ENCODE measurements at regions not wholly inside any gene's neighbourhood (a gene's known extent, or its start where the extent isn't known, plus 50 kb on each side); places are given as distances from the start of the nearest gene placed in this dataset.

DNA sequence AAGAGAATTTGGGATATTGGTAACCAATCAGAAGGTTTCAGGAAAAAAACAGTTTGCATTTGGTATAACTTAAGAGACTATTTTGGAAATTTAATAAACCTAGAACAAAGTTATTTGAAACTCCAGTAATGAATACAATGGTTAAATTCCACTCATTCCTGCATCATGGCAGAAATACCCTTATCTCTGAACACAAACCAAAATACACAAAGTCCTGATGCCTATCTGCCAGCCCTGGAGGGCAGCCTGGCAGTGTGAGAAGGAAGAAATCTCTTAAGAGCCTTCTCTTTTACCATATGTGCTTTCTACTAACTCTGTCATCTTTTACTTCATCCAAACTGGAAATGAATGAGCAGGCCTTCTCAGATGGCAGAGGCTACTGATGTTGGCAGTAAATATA, 147.1 kb upstream of the LYZL1 start:
- DNase-seq (ENCODE audit: low read depth) = peak; percentile 30

DNA sequence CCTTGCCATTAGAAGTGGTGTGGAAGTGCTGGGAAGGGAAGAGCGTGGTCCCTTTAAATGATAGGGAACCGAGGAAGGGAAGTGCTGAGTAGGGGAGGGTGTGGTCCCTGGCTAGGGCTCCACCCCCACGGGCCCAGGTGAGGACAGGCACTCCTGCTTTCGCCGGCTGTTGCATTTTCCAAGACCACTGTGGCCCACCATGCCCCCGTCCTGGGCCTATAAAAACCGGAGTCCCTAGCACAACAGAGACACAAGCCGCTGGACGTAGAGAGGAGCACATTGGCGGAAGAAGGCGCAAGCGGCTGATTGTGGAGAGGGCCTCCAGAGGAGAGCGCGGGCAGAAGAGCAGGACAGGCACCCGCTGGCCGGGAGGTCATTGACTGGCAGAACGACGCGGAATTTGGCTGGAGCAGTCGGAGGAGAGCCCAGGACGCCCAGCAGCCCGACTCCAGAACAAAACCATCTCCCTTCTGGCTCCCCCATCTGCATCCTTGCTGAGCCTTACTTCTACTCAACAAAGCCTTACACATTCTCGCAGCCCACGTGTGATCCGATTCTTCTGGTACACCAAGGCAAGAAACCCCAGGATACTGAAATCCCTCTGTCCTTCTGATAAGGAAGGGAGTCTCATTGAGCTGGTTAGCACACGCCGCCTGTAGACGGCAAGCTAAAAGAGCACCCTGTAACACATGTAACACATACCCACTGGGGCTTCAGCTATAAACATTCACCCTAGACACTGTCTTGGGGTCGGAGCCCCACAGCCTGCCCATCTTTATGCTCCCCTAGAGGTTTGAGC, 146.2 kb upstream of the LYZL1 start:
- no peak for DNase-seq (ENCODE audit: low read depth)

DNA sequence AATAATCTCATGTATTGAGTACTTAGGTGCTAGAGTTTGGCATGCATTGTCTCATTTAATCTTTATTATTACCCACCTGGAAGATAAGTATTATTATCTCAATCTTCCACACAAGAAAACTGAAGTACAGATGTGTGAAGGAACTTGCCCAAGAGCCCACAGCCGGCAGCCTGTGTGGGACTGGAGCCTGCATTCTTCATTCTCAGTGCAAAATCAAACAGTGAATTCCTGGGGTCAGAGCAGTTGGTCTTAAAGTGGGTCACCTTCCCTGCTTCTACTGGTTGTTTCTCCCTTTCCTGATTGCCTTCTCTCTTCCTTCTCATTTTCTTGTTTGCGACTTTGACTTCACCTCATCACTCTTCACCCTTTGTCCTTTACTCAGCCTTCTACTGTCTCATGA, 144.7 kb upstream of the LYZL1 start:
- DNase-seq (ENCODE audit: low read depth) = no peak

DNA sequence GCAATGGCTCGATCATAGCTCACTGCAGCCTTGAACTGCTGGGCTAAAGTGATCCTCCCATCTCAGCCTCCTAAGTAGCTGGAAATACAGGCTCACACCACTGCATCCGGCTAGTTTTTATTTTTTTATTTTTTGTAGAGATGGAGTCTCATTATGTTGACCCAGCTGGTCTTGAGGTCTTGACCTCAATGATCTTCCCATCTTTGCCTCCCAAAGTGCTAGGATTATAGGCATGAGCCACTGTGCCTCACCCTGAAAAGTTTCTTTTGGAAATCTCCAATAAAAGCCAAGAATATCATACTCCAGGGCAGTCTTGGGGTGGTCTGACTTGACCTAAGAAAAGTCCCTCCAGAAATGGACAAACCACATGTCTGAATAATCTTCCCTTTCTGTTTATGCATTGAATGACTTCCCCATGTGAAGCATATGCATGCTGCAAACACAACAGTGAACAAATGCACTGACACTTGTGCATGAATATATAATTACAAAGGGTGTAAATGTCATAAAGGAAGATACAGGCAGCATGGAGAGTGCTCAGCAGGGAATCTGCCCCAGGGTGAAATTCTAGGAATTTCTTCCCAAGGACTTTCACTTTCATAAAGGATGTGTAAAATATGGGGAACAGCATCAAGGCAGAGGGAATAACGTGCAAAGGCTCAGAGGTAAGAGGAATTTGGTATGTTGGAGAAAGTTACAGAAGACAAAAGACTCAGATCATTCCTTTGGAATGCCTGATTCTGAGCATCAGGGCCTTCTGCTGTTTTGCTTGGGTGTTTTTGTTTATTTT, 142.4 kb upstream of the LYZL1 start:
- DNase-seq (ENCODE audit: low read depth) = no peak

DNA sequence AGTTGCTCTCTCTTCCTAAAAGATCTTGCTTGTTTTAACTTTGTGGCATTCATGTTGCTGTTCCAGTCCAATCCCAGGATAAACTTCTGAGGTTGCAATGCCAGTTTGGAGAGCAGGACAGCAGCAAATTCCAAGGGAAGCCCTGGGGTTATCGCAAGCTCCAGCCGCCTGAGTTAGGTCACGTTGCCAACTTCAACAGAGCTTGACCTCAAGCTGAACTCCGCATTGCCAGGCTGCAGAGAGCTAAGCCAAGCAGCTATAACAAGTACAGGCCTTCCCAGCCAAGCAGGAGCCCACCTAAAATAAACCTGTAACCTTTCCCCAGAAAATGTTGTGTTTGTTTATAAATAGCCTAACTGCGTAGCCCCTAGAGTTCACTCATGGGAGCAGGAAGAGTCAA, 138.9 kb upstream of the LYZL1 start:
- peak; percentile 41 for DNase-seq (ENCODE audit: low read depth)

DNA sequence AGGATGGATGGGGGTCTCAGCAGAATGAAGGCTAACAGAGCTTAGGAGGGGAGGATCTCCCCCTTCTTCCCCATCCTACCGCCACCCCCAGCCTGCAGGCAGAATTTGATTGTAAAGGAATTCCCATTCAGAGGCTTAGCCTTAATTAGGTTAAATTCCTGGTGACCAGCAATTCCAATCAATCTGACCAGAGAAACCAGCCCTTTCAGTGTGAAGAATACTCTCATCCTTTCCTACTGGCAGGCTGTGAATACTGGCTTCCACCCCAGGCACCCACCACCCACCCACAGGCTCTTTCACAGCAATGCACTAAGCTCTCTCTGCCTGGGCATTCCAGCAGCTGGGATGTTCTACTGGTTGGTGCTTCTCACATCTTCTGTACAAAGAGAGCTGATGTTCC, 137.9 kb upstream of the LYZL1 start:
- DNase-seq (ENCODE audit: low read depth) = no peak

DNA sequence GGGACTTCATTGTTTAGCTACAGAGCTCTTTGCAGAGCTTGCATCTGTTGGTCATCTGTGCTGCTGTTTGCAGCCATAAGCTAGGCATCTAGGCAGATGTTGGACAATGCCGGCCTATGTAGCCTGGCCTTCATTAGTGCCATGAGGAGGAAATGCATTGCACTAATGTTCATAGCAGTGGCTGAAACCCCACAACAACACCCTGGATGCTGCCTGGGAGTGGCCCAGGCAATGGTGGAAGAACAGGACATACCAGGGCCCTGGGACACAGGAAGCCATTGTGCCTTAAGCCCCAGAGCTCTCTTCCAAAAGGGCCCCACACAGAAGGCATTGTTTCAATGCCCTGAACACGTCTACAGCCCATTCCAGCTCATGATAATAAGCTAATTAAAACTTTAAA, 131.5 kb upstream of the LYZL1 start:
- DNase-seq (ENCODE audit: low read depth) = no peak

DNA sequence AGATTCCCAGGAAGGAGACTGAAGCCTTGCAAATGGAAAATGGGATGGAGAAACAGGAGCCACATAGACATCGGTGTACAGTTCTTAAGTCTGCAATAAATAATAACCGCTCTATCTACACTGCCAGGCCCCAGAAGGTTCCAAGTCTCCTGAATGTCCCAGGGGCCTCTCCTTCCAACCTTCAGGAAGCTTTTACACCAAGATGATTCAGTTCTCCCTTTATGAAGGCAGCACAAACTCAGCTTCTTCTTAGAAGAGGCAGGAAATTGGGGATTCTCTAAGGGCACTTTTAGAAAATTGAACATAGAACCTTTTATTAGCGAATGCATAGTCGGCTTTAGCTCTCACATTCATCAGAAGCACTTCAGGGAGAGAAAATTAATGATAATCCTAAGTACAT, 130.8 kb upstream of the LYZL1 start:
- no peak for DNase-seq (ENCODE audit: low read depth)

DNA sequence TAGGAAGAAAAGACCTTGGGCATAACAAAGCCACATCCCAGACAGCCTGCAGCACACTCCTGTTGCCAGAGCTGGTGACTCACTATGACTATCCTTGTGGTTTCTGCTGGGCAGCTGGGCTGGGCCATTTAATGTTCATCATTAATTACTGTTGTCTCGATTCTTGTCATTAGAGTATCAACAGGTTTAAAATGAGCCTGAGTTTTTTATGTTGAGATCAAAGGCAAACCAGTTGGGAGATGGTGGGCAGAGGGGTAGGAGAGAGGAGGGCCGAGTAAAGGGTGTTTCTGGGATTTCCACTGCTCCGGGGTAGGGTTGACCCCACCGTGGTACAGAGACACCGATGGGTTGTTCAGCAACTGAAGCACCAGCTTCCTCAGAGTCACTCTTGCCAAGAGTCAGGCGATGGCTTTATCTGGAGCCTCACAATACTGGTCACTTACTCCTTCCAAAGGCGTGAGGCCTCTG, 128.7 kb upstream of the LYZL1 start:
- peak; percentile 88 for DNase-seq (ENCODE audit: low read depth)

DNA sequence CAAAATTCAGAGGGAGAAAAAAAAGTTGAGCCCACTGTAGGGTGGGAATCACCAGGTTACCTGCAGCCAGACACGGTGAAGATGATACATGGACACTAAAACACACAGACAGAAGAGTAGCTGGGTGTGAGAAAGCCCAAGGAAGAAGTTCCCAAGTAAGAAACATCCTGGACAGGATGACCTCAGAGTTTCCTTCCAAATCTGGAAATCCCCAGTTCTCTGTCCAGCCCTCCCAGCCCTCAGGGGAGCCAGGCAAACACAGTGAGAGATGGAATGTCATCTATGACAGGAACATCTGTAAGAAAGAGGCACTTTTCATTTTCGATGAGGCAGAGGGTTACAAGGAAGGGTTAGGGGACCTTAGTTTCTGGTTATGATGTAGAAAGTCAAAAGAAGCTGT, 125.1 kb upstream of the LYZL1 start:
- peak; percentile 46 for DNase-seq (ENCODE audit: low read depth)

DNA sequence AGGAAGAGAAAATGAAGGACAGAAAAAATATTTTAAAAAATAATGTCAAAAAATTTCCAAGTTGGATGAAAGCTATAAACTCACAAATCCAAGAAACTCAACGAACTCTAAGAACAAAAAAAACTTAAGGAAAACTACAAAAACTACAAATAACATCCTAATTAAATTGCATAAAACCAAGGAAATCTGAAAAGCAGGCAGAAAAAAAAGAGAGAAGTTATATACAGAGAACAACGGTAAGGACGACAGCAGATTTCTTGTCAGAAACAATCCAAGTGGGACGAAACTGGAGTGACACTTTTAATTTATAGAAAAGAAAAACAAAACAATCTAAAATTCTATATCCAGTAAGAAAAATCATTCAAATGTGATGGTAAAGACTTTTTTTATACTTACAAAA, 122.2 kb upstream of the LYZL1 start:
- no peak for DNase-seq (ENCODE audit: low read depth)

DNA sequence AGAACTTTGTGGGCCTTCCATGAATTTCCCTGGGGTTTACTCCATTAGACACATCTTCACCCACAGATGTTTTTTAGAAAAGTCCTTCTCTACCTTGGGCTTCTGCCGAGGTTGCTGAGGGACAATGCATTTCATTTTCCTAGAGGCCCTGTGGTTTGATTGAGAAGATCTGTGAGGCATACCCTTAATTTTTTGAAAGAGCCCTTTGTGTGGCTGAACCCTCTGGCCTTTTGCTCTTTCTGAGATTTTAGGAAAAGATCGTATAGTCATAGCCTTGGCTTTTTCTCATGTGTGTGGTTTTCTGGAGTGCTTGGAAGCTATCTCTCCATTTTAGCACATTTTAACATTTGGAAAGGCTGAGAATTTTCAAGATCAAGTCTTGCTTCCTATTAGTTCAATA, 119.8 kb upstream of the LYZL1 start:
- no peak for DNase-seq (ENCODE audit: low read depth)

DNA sequence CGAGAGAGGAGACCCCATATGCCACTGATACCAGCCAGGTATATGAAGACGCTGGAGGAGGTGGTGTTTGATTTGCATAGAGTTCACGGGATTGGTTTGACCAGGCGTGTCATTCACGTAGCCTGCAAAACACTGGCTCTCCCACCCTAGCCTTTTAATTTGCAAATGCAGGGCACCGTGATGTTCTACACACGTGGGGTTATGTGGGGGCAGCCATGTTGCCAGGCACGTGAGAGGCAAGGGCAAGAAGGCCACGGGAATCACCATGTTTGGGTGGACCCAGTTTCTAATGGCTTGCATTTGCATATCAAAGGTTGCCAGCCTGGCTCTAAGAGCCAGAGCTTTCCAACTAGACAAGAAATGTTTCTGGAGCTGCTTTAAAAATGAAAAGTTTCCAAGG, 117.2 kb upstream of the LYZL1 start:
- no peak for DNase-seq (ENCODE audit: low read depth)

DNA sequence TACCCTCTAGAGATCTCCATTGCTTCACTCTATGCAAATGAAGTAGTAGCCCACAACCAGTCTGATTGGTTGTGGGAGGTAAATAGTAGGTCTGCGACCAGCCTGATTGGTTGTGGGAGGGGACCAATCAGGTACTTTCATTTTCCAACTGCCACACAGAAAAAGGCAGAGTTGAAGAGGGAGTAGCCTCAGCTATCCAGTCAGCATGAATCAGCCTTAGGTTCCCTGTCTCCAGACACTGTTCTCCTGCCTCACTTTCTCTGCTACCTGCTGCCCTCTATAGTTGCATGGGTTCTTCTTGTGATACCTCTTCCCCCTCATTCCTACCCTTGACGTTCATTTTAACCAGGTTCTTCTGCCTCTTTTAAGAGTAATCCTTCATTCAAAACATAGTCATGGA, 114.5 kb upstream of the LYZL1 start:
- no peak for DNase-seq (ENCODE audit: low read depth)

DNA sequence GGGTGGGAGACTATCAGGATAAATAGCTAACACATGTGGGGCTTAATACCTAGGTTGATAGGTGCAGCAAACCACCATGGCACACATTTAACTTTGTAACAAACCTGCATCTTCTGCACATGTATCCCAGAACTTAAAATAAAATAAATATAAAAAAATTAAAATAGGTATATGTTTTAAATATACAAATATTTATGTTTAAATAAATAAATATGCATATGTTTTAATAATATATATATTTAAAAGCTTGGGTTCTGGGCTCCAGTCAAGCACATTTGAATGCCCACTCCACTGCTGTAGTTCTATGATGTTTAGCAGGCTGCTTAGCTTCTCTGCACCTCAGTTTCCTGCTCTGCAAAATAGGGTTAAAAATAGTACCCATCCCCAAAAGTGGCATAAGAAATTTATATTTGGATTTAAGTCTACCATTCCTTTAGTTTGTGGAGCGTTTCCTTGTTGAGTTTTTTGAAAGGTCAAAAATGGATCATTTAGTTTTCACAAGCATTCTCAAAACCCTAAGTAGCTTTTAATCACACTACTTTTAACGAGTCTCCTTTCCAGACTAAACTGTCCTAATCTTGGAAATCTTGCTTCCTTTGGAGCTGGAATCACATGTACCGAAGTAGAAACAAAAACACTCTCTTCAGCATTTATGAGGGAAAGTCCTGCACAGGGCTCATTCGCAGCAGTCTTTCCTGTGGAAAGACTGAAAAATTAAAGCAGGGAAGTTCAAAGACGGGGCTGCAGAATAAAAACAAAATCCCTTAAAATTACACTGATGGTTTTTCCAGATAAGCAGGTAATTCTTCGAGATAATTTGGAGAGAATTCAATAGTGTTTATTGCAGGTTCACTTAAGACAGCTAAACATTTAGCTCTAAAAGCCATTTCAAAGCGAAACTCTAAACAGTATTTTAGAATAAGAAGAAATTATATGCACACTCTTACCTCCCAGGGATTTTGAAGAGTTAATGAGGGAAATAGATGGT, 111.7 kb upstream of the LYZL1 start:
- no peak for DNase-seq (ENCODE audit: low read depth)

DNA sequence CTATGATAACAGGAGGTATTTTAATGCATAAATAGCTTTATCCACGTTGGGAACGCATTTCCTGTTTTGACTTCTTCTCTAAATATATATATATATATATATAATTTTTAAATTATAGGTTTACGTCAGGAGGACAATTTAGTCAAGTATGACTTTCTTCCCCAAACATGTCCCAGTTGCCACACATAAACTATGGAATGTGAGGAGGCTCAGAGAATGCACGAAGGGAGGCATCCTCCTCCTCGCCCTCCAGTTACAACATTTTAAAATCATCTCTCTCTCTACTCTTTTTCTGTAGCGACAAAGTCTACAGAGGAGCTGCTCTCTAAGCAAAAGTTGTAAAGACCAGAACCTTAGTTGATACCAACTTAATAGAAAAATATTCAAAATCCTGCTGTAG, 106.9 kb upstream of the LYZL1 start:
- DNase-seq (ENCODE audit: low read depth) = no peak

DNA sequence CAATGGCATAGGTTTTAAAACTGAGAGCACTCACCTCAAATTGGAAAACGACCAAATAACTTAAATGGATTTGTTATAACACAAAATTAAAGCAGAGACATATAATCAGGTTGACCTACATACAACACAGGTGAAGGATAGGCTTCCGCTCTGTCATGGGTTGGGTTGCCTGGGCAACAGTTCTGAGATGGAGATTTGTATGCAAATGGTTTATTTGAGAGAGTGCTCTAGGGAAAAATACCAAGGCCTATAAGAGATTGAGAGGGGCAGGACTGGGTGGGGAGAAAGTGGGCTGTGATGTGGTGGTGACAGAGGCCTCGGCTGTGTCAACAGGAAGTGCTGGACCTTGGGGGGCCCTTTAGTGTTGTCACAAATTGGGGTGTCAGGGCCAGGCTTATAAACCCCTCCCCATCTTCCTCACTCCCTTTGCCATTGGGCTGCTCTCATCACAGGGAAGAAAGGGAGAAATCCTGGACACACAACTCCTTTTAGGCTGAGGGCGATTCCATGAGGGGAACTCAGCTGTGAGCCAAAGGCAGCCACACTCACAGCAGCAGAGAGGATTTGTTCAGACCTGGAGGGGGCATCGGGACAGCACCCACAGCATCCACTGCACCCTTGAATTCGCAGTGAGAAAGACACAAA, 105.4 kb upstream of the LYZL1 start:
- DNase-seq (ENCODE audit: low read depth) = no peak

DNA sequence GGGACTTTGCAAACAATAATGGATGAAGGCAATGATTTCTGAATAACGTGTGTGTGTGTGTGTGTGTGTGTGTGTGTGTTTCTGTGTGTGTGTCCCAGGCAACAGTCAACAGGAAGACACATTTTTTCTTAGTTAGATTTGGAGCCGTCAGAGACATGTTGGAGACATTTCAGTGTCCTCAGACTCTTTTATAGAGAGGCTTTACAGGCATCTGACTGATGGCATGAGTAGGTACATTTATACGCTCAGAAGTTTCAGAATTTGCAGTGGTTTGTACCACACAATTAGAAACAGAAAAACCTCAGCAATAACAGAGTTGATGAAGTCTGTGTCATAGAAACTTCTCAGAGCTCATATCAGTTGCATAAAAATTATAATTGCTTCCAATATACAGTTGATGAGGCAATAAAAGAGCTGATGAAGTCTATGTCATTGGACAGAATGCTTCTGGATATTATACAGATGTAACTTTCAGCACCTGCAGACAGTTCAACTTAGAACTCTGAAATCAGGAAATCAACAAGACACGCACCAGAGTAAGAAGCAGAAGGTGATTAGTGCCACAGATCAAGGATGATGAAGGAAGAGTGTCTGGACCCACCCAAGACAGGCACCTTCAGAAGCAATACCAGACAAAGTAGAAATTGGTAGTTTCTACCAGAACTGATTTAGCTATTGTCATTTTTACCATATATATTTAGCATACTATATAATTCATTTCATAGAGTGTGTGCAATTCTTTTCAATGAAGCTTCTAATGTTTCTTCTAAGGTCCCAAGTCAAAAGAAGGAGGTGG, 104.5 kb upstream of the LYZL1 start:
- DNase-seq (ENCODE audit: low read depth) = no peak

DNA sequence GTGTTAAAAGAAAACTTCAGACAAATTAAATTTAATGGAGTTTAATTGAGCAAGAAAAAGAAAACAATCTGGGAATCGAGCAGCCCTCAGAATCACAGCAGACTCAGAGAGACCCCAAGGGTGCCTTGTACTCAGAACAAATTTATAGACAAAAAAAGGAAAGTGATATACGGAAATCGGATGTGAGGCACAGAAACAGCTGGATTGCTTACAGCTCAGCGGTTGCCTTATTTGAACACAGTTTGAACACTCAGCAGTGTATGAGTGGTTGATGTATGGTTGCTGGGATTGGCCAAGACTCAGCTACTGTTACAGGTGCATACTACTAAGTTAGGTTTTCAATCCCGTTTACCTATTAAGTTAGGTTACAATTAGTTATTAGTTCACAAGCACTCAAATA, 103.8 kb upstream of the LYZL1 start:
- DNase-seq (ENCODE audit: low read depth) = no peak

DNA sequence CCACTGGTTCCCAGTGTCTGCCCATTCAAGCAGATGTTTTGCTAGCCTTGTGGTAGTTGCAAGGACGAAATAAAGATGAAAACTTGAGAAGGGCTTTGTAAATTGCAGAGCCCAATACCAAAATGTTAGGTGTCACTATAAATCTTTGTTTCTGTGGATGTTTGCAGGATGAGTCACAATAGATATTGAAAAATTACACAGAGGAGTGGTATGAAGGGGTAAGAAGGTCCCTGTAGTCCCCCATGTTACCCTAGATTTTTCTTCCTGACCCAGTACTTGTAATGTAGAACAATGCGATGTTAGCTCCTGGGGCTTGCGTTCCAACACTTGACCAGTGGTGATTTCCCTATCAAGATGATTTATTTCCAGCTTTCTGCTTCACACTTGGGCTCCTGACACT, 102.6 kb upstream of the LYZL1 start:
- no peak for DNase-seq (ENCODE audit: low read depth)

Data from myocyte (in vitro differentiated cells).